ENCODE measurements at regions not wholly inside any gene's neighbourhood (a gene's known extent, or its start where the extent isn't known, plus 50 kb on each side); places are given as distances from the start of the nearest gene placed in this dataset.

GRCh38 chr2:207243601-207244000 lies 77.9 kb upstream of the KLF7 start:
- H3K9ac ChIP-seq (ENCODE audit: low read depth in 2 of 2, low read length in 2 of 2): no peak overlapping the region
- H3K27me3 ChIP-seq: no peaks in the 10 kb centered on the region
- H3K4me1 ChIP-seq: no peaks in the 10 kb centered on the region
- intact Hi-C loops (cut with DNase I): no loop called here
- no peaks in the 10 kb centered on the region for H3K36me3 ChIP-seq
- no peak overlapping the region for H3K4me3 ChIP-seq
- no peak overlapping the region for H3K27ac ChIP-seq
- TF ChIP-seq CTCF (IDR thresholded peaks at IDR 0.05): no peak
- H3K9me3 ChIP-seq: no peaks in the 10 kb centered on the region
- DNase-seq: no peak

GRCh38 chr2:207244971-207245925 lies 79.5 kb upstream of the KLF7 start:
- intact Hi-C loops (cut with DNase I): no loop called here
- no peak for DNase-seq
- Histone ChIP-seq H3K36me3 (no peaks in the 10 kb centered on the region), H3K9ac (ENCODE audit: low read depth in 2 of 2, low read length in 2 of 2) (no peak overlapping the region), H3K4me1 (no peaks in the 10 kb centered on the region), H3K4me3 (no peak overlapping the region), H3K9me3 (no peaks in the 10 kb centered on the region), H3K27me3 (no peaks in the 10 kb centered on the region), H3K27ac (no peak overlapping the region)
- TF ChIP-seq CTCF (IDR thresholded peaks at IDR 0.05): no peak

GRCh38 chr2:207248702-207249377 lies 83.1 kb upstream of the KLF7 start:
- DNase-seq: no peak
- Histone ChIP-seq H3K4me1 (no peaks in the 10 kb centered on the region), H3K27ac (no peak overlapping the region), H3K4me3 (no peak overlapping the region), H3K27me3 (no peaks in the 10 kb centered on the region), H3K36me3 (no peaks in the 10 kb centered on the region), H3K9ac (ENCODE audit: low read depth in 2 of 2, low read length in 2 of 2) (no peak overlapping the region), H3K9me3 (no peaks in the 10 kb centered on the region)
- TF ChIP-seq CTCF (IDR thresholded peaks at IDR 0.05): no peak
- intact Hi-C loops (cut with DNase I): no loop called here

- H3K4me1 ChIP-seq: no peaks in the 10 kb centered on the region
- no peaks in the 10 kb centered on the region for H3K27me3 ChIP-seq
- intact Hi-C loops (cut with DNase I): no loop called here
- H3K36me3 ChIP-seq: no peaks in the 10 kb centered on the region
- H3K4me3 ChIP-seq: no peak overlapping the region
- no peak for TF ChIP-seq CTCF (IDR thresholded peaks at IDR 0.05)
- no peak overlapping the region for H3K27ac ChIP-seq
- DNase-seq: no peak
- no peak overlapping the region for H3K9ac ChIP-seq (ENCODE audit: low read depth in 2 of 2, low read length in 2 of 2)
- no peaks in the 10 kb centered on the region for H3K9me3 ChIP-seq
Measured at GRCh38 chr2:207251022-207251421, 85.3 kb upstream of the KLF7 start.

GRCh38 chr2:207251573-207252192 lies 85.9 kb upstream of the KLF7 start:
- TF ChIP-seq CTCF (IDR thresholded peaks at IDR 0.05): no peak
- Histone ChIP-seq H3K4me1 (no peaks in the 10 kb centered on the region), H3K9ac (ENCODE audit: low read depth in 2 of 2, low read length in 2 of 2) (no peak overlapping the region), H3K9me3 (no peaks in the 10 kb centered on the region), H3K27me3 (no peaks in the 10 kb centered on the region), H3K27ac (no peak overlapping the region), H3K36me3 (no peaks in the 10 kb centered on the region), H3K4me3 (no peak overlapping the region)
- intact Hi-C loops (cut with DNase I): no loop called here
- DNase-seq: no peak
